ENCODE measurements at regions not wholly inside any gene's neighbourhood (a gene's known extent, or its start where the extent isn't known, plus 50 kb on each side); places are given as distances from the start of the nearest gene placed in this dataset.

- DNase-seq = no peak
- H3K27ac ChIP-seq (ENCODE audit: low read depth in 2 of 2, low read length in 1 of 2) = no peak overlapping the region
- H4K20me1 ChIP-seq (ENCODE audit: insufficient read depth) = no peaks in the 10 kb centered on the region
- ChIA-PET CTCF (no interaction called here), POLR2A (no interaction called here)
- H3K9ac ChIP-seq = no peak overlapping the region
- H3K36me3 ChIP-seq (replicated peaks in 1 of 2; ENCODE audit: control insufficient read depth in 1 of 2, insufficient read depth in 2 of 2, low read length in 1 of 2) = no peaks in the 10 kb centered on the region
- no peaks in the 10 kb centered on the region for H3K9me3 ChIP-seq
- no peaks in the 10 kb centered on the region for H3K79me2 ChIP-seq (ENCODE audit: insufficient read depth)
- H3K4me2 ChIP-seq = no peak overlapping the region
- TF ChIP-seq GABPA (IDR thresholded peaks at IDR 0.05; ENCODE audit: low read depth) = no peak
- no peak for TF ChIP-seq REST (IDR thresholded peaks at IDR 0.05; ENCODE audit: low read depth, low read length)
- TF ChIP-seq TEAD4 (IDR thresholded peaks at IDR 0.05; ENCODE audit: borderline replicate concordance, insufficient read depth) = no peak
- no peak for TF ChIP-seq TCF12 (IDR thresholded peaks at IDR 0.05)
- TF ChIP-seq EZH2phosphoT487 (IDR thresholded peaks at IDR 0.05; ENCODE audit: borderline replicate concordance, low read depth) = no peak
- TF ChIP-seq JUND (IDR thresholded peaks at IDR 0.05) = no peak
- TF ChIP-seq TAF1 (IDR thresholded peaks at IDR 0.05; ENCODE audit: borderline replicate concordance, low read depth, low read length) = no peak
- no peak for TF ChIP-seq RFX5 (IDR thresholded peaks at IDR 0.05; ENCODE audit: low read length)
- no peak for TF ChIP-seq MEF2A (IDR thresholded peaks at IDR 0.05; ENCODE audit: borderline replicate concordance, low read depth)
- no peak for TF ChIP-seq ELF1 (IDR thresholded peaks at IDR 0.05)
- TF ChIP-seq FOXM1 (IDR thresholded peaks at IDR 0.05; ENCODE audit: low read depth) = no peak
- TF ChIP-seq MAX (IDR thresholded peaks at IDR 0.05; ENCODE audit: low read depth) = no peak
- TF ChIP-seq RAD21 (IDR thresholded peaks at IDR 0.05; ENCODE audit: low read length) = no peak
- no peak for TF ChIP-seq EP300 (IDR thresholded peaks at IDR 0.05; ENCODE audit: borderline replicate concordance in 1 of 2, low read depth in 1 of 2, low read length in 1 of 2)
- no peak for TF ChIP-seq MXI1 (IDR thresholded peaks at IDR 0.05; ENCODE audit: low read depth, low read length)
- no peak for TF ChIP-seq ZBTB33 (IDR thresholded peaks at IDR 0.05; ENCODE audit: borderline replicate concordance, low read depth)
- TF ChIP-seq CHD2 (IDR thresholded peaks at IDR 0.05; ENCODE audit: low read length, partially characterized antibody) = no peak
- no peak for TF ChIP-seq NRF1 (IDR thresholded peaks at IDR 0.05; ENCODE audit: low read depth, low read length)
- TF ChIP-seq RXRA (IDR thresholded peaks at IDR 0.05; ENCODE audit: borderline replicate concordance, low read depth) = no peak
- no peak for TF ChIP-seq PBX3 (IDR thresholded peaks at IDR 0.05)
- H3K4me1 ChIP-seq (ENCODE audit: control insufficient read depth in 1 of 2, insufficient read depth in 2 of 2, low read depth in 1 of 2, low read length in 1 of 2) = no peaks in the 10 kb centered on the region; a peak in 1 of 4 replicates
- no peak overlapping the region for H2AFZ ChIP-seq (ENCODE audit: low read depth)
- H3K4me3 ChIP-seq (ENCODE audit: low read depth in 2 of 2, low read length in 1 of 2) = no peak overlapping the region
- no peaks in the 10 kb centered on the region for H3K27me3 ChIP-seq (ENCODE audit: insufficient read depth)
- no peaks in the 10 kb centered on the region for H3F3A ChIP-seq (replicated peaks; ENCODE audit: insufficient read depth)
- H3K9me2 ChIP-seq = no peaks in the 10 kb centered on the region
- 91% methylated on average over 21 of the region's 21 CpGs for WGBS (ENCODE audit: low lambda C conversion rate)
Measured at GRCh38 chr7:152544481-152544927, 108.7 kb upstream of the KMT2C start.

Data from SK-N-SH (cell line).